ENCODE measurements at regions not wholly inside any gene's neighbourhood (a gene's known extent, or its start where the extent isn't known, plus 50 kb on each side); places are given as distances from the start of the nearest gene placed in this dataset.
"Not testable (repeated sequence)": the region's sequence is repeated elsewhere in the genome, so short reads cannot be mapped to it uniquely, and the experiment has no call there.

- no peak for DNase-seq
Measured at GRCh38 chr3:162584986-162585385, 1088.4 kb downstream of the OTOL1 start.

- DNase-seq: no peak
Measured at GRCh38 chr3:162586591-162586990, 1090.0 kb downstream of the OTOL1 start.

GRCh38 chr3:162597226-162597625 is 1100.6 kb downstream of the OTOL1 start:
- DNase-seq: no peak

- peak; percentile 31 for DNase-seq
Measured at GRCh38 chr3:162598500-162598899, 1101.9 kb downstream of the OTOL1 start.

- DNase-seq: peak; percentile 58
Measured at GRCh38 chr3:162599742-162600141, 1103.1 kb downstream of the OTOL1 start.

- no peak for DNase-seq
Measured at GRCh38 chr3:162601101-162601670, 1104.6 kb downstream of the OTOL1 start.

GRCh38 chr3:162602619-162603018 is 1106.0 kb downstream of the OTOL1 start:
- no peak for DNase-seq

GRCh38 chr3:162605651-162606204 is 1109.1 kb downstream of the OTOL1 start:
- no peak for DNase-seq

GRCh38 chr3:162610261-162610660 is 1113.7 kb downstream of the OTOL1 start:
- DNase-seq: no peak

- DNase-seq: no peak
Measured at GRCh38 chr3:162612991-162613390, 1116.4 kb downstream of the OTOL1 start.

GRCh38 chr3:162626172-162626571 is 1129.6 kb downstream of the OTOL1 start:
- no peak for DNase-seq

GRCh38 chr3:162628531-162628930 is 1131.9 kb downstream of the OTOL1 start:
- no peak for DNase-seq

GRCh38 chr3:162629372-162629771 is 1132.8 kb downstream of the OTOL1 start:
- no peak for DNase-seq

GRCh38 chr3:162632672-162633071 is 1136.1 kb downstream of the OTOL1 start:
- no peak for DNase-seq

- DNase-seq: not testable (repeated sequence)
Measured at GRCh38 chr3:162640208-162640607, 1143.6 kb downstream of the OTOL1 start.

- DNase-seq: no peak
Measured at GRCh38 chr3:162641317-162641716, 1144.7 kb downstream of the OTOL1 start.

- DNase-seq: no peak
Measured at GRCh38 chr3:162641907-162642306, 1145.3 kb downstream of the OTOL1 start.

GRCh38 chr3:162643245-162643644 is 1146.6 kb downstream of the OTOL1 start:
- no peak for DNase-seq

- no peak for DNase-seq
Measured at GRCh38 chr3:162647321-162647720, 1150.7 kb downstream of the OTOL1 start.

- DNase-seq: no peak
Measured at GRCh38 chr3:162658003-162658402, 1161.4 kb downstream of the OTOL1 start.

GRCh38 chr3:162665684-162666391 is 1169.2 kb downstream of the OTOL1 start:
- no peak for DNase-seq

- no peak for DNase-seq
Measured at GRCh38 chr3:162666835-162667234, 1170.2 kb downstream of the OTOL1 start.

GRCh38 chr3:162670181-162670580 is 1173.6 kb downstream of the OTOL1 start:
- no peak for DNase-seq

GRCh38 chr3:162677475-162677874 is 1180.9 kb downstream of the OTOL1 start:
- DNase-seq: no peak

- no peak for DNase-seq
Measured at GRCh38 chr3:162678941-162679340, 1182.3 kb downstream of the OTOL1 start.
